ENCODE measurements at regions not wholly inside any gene's neighbourhood (a gene's known extent, or its start where the extent isn't known, plus 50 kb on each side); places are given as distances from the start of the nearest gene placed in this dataset.

DNA sequence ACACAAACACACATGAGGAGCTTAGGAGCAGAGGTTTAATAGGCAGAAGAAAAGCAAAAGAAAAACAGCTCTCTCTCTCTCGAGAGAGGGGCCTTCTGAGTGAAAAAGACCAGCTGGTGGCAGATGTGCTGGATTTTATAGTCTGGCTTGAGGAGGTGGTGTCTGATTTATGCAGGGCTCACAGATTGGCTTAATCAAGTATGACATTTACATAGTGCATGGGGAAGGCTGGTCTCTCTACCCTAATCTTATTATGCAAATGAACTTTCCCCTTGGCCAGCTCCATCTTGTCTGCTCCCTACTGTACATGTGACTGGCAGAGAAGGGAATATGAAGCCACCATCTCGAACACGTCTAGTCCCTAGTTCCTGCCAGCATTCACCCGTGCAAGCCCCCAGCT, 219.5 kb upstream of the ZNF804B start:
- no peak overlapping the region for H3K4me3 Mint-ChIP-seq
- no peaks in the 10 kb centered on the region for H3K27me3 Mint-ChIP-seq
- H3K9me3 Mint-ChIP-seq = peaks cover 2% of the 10 kb centered on the region
- H3K27ac Mint-ChIP-seq (ENCODE audit: low read depth) = no peak overlapping the region
- DNase-seq (ENCODE audit: low spot score in 2 of 2) = no peak
- peaks cover 1% of the 10 kb centered on the region for H3K36me3 Mint-ChIP-seq (ENCODE audit: insufficient read depth)
- no peaks in the 10 kb centered on the region for H3K4me1 Mint-ChIP-seq
- no peak for ATAC-seq (replicated peaks; ENCODE audit: extremely low read depth, poor library complexity, severe bottlenecking)

DNA sequence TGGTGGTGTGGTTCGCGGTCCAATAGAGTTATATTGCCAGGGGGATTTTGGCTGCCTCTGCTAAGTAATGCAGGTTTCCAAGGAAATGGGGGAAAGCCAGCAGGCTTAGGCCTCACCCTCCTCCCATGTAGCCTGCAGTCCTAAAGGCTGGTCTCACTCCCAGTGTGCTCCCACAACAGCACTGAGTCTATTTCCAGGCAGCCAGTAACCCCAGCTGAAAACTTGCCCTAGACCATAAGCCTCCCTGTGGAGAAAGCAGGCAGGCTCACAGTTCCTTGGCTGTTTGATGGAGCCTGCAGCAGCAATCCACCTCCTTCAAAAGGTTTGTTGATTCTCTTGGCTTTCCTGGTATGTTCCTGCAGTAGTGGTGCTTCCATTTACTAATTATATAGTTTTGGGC, 220.0 kb upstream of the ZNF804B start:
- Mint-ChIP-seq H3K9me3 (no peaks in the 10 kb centered on the region), H3K27ac (ENCODE audit: low read depth) (no peak overlapping the region), H3K4me1 (no peaks in the 10 kb centered on the region), H3K36me3 (ENCODE audit: insufficient read depth) (peaks cover 1% of the 10 kb centered on the region), H3K27me3 (no peaks in the 10 kb centered on the region), H3K4me3 (no peak overlapping the region)
- ATAC-seq (replicated peaks; ENCODE audit: extremely low read depth, poor library complexity, severe bottlenecking) (no peak), DNase-seq (ENCODE audit: low spot score in 2 of 2) (no peak)

GRCh38 chr7:88523645-88524044, 217.0 kb upstream of the STEAP4 start:
- Mint-ChIP-seq H3K4me1 (no peaks in the 10 kb centered on the region), H3K4me3 (no peak overlapping the region), H3K27ac (ENCODE audit: low read depth) (no peak overlapping the region), H3K27me3 (no peaks in the 10 kb centered on the region), H3K9me3 (peaks cover 6% of the 10 kb centered on the region), H3K36me3 (ENCODE audit: insufficient read depth) (no peaks in the 10 kb centered on the region)
- DNase-seq (ENCODE audit: low spot score in 2 of 2) (no peak), ATAC-seq (replicated peaks; ENCODE audit: extremely low read depth, poor library complexity, severe bottlenecking) (no peak)

DNA sequence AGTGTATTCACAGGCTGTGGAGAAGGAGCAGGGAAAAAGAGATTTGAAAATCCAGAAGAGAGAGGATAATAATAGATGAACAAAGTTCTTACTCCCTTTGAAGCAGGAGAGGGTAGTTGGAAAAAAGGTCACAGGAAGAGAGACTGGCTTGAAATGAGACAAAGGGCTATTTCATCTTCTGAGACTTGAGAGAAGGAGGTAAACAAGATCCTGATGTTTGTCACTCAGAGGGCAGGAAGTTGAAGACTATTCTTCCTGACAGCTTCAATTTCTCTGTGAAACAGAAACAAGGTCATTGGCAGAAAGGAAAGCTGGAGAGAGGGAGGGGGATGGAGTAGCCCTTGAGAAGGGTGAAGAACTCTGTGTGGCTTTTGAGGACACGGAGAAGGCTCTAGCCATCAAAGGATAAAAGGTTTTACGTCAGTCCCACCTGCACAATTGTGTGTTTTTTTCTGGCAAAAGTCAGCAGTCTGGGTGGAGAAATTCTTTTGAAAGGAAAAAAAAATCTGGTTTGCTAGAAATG, 216.1 kb upstream of the STEAP4 start:
- DNase-seq (ENCODE audit: low spot score in 2 of 2) = no peak
- H3K9me3 Mint-ChIP-seq = peaks cover 6% of the 10 kb centered on the region
- H3K36me3 Mint-ChIP-seq (ENCODE audit: insufficient read depth) = no peaks in the 10 kb centered on the region
- H3K27me3 Mint-ChIP-seq = no peaks in the 10 kb centered on the region
- no peak overlapping the region for H3K27ac Mint-ChIP-seq (ENCODE audit: low read depth)
- no peaks in the 10 kb centered on the region for H3K4me1 Mint-ChIP-seq
- ATAC-seq (replicated peaks; ENCODE audit: extremely low read depth, poor library complexity, severe bottlenecking) = no peak
- no peak overlapping the region for H3K4me3 Mint-ChIP-seq

- DNase-seq (ENCODE audit: low spot score in 2 of 2) (no peak), ATAC-seq (replicated peaks; ENCODE audit: extremely low read depth, poor library complexity, severe bottlenecking) (no peak)
- no peak overlapping the region for H3K4me3 Mint-ChIP-seq
- no peaks in the 10 kb centered on the region for H3K4me1 Mint-ChIP-seq
- no peaks in the 10 kb centered on the region for H3K36me3 Mint-ChIP-seq (ENCODE audit: insufficient read depth)
- H3K27ac Mint-ChIP-seq (ENCODE audit: low read depth) = no peak overlapping the region
- peaks cover 14% of the 10 kb centered on the region for H3K9me3 Mint-ChIP-seq
- H3K27me3 Mint-ChIP-seq = no peaks in the 10 kb centered on the region
Measured at GRCh38 chr7:88516429-88516828, 209.7 kb upstream of the STEAP4 start.

DNA sequence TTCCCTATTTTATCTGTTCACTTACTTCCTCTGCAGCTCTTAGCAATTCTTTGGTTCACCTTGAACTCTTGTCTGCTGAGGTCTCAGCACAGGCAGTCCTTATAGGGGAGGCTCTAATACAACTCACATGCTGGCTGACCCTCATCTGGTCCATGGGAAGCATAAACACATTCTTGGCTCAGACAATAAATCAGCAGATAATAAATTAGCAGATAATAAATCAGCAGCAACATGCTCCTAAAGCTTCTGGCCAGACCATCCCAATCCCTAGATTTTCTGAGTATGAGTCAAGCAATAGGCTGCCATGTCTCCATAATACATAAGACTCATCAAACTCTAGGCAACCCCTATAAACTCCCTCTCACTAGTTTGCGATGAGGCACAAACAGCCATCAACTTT, 208.6 kb upstream of the STEAP4 start:
- ATAC-seq (replicated peaks; ENCODE audit: extremely low read depth, poor library complexity, severe bottlenecking) = no peak

DNA sequence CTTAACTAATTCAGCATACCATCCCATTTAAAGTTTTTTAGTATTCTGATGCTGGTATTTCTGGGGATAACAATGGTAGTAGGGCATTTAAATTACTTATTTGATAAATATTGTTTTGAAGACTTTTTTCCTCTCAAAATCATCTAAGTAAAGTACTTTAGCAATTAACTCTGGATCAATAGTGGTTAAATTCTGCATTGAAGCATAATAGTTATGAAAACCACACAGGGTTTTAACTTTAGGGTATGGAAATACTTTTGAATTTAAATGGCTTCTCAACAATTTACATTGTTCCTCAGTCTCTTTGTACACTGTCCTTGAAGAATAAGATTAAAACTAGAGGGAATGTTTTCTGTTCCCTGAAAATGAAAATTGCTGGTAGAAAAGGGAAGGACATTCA, 202.6 kb upstream of the STEAP4 start:
- Mint-ChIP-seq H3K4me1 (no peaks in the 10 kb centered on the region), H3K27ac (ENCODE audit: low read depth) (no peak overlapping the region), H3K36me3 (ENCODE audit: insufficient read depth) (no peaks in the 10 kb centered on the region), H3K4me3 (no peak overlapping the region), H3K9me3 (peaks cover 14% of the 10 kb centered on the region), H3K27me3 (no peaks in the 10 kb centered on the region)
- ATAC-seq (replicated peaks; ENCODE audit: extremely low read depth, poor library complexity, severe bottlenecking) (no peak), DNase-seq (ENCODE audit: low spot score in 2 of 2) (no peak)

More for the DNA sequence above, 208.6 kb upstream of the STEAP4 start:
- Mint-ChIP-seq H3K4me3 (no peak overlapping the region), H3K4me1 (no peaks in the 10 kb centered on the region), H3K27ac (ENCODE audit: low read depth) (no peak overlapping the region), H3K27me3 (no peaks in the 10 kb centered on the region), H3K9me3 (peaks cover 14% of the 10 kb centered on the region), H3K36me3 (ENCODE audit: insufficient read depth) (no peaks in the 10 kb centered on the region)
- no peak for DNase-seq (ENCODE audit: low spot score in 2 of 2)

DNA sequence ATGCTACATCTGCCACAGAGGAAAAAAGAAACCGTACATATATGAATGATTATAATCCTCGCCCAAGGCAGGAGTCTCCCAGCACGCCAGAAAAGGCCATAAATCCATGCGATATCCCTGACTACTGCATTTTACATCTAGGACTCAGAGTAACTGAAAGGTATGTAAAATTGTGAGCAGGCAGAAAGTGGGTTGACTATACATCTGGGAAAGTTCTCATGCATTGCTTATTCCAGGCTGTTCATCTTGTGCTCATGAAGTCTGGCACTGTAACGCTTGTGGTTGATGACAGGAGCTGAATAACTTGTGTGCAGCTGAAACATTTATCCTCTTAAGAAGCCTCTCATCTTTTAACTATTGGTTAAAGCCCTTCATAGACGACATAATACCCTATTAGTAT, 193.4 kb upstream of the STEAP4 start:
- no peak overlapping the region for H3K27ac Mint-ChIP-seq (ENCODE audit: low read depth)
- no peaks in the 10 kb centered on the region for H3K27me3 Mint-ChIP-seq
- no peaks in the 10 kb centered on the region for H3K36me3 Mint-ChIP-seq (ENCODE audit: insufficient read depth)
- no peak for ATAC-seq (replicated peaks; ENCODE audit: extremely low read depth, poor library complexity, severe bottlenecking)
- no peak for DNase-seq (ENCODE audit: low spot score in 2 of 2)
- H3K4me1 Mint-ChIP-seq = no peaks in the 10 kb centered on the region
- H3K9me3 Mint-ChIP-seq = peaks cover 8% of the 10 kb centered on the region
- H3K4me3 Mint-ChIP-seq = no peak overlapping the region

DNA sequence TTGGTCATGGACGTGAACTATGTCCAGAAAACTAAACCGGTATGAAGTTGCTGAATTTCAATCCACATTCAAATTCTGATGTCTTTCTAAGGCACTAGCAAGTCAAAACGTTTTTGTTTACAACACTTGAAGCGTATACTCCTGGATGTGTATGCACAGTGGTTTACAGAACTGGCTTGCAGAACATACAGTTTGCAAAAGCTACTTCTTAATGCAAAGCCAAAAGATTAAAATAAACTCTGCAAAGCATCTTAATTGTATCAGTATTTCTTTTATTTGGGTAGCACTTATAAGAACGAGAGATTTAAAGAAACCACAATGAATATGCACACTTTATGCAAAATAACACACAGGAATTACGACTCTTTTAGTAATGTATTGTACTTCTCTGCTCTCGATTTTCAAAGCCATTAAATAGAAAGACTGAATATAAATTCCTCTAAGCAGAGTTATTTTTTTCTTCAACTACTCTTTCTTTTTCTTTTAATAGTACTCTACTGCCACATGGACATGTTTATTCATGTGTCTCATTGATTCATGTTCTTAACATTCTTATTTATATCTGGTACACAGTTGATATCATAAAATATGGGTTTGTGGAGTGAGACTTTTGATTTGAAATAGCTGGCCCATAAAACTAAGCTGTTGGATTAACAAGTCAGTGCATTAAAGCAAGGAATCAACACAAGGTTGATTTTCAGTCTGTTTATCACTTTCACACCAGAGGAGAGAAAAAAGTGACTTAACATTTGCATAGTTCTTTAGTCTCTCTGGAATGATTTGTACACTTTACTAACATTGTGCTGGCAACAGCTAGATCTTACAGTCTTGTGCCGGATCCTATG, 189.4 kb upstream of the STEAP4 start:
- DNase-seq (ENCODE audit: low spot score in 2 of 2) = no peak
- ATAC-seq (replicated peaks; ENCODE audit: extremely low read depth, poor library complexity, severe bottlenecking) = no peak
- Mint-ChIP-seq H3K36me3 (ENCODE audit: insufficient read depth) (no peaks in the 10 kb centered on the region), H3K27me3 (no peaks in the 10 kb centered on the region), H3K4me1 (no peaks in the 10 kb centered on the region), H3K27ac (ENCODE audit: low read depth) (no peak overlapping the region), H3K4me3 (no peak overlapping the region), H3K9me3 (peaks cover 8% of the 10 kb centered on the region)

GRCh38 chr7:88492153-88492552, 185.5 kb upstream of the STEAP4 start:
- Mint-ChIP-seq H3K27me3 (no peaks in the 10 kb centered on the region), H3K4me3 (no peak overlapping the region), H3K36me3 (ENCODE audit: insufficient read depth) (no peaks in the 10 kb centered on the region), H3K9me3 (peaks cover 15% of the 10 kb centered on the region), H3K4me1 (no peaks in the 10 kb centered on the region), H3K27ac (ENCODE audit: low read depth) (no peak overlapping the region)
- ATAC-seq (replicated peaks; ENCODE audit: extremely low read depth, poor library complexity, severe bottlenecking) (no peak), DNase-seq (ENCODE audit: low spot score in 2 of 2) (no peak)

DNA sequence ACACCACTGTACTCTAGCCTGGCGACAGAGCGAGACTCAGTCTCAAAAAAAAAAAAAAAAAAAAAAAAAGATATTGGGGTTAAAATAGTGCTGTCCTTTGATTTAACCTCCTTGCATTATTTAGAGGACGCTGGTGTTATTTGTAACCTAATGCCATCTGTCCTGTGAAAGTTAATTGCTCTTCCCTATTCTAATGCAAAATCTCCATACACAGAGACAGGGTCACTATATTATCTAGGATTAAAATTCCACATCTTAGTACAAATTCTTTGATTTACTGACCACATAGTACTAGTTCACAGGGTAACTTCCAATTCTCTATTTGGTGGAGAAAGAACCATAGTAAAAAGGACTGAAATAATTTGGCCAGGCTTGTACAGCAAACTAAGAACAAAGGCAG, 184.2 kb upstream of the STEAP4 start:
- peaks cover 15% of the 10 kb centered on the region for H3K9me3 Mint-ChIP-seq
- no peak overlapping the region for H3K4me3 Mint-ChIP-seq
- no peak for DNase-seq (ENCODE audit: low spot score in 2 of 2)
- no peak for ATAC-seq (replicated peaks; ENCODE audit: extremely low read depth, poor library complexity, severe bottlenecking)
- no peaks in the 10 kb centered on the region for H3K36me3 Mint-ChIP-seq (ENCODE audit: insufficient read depth)
- H3K27me3 Mint-ChIP-seq = no peaks in the 10 kb centered on the region
- no peaks in the 10 kb centered on the region for H3K4me1 Mint-ChIP-seq
- no peak overlapping the region for H3K27ac Mint-ChIP-seq (ENCODE audit: low read depth)

DNA sequence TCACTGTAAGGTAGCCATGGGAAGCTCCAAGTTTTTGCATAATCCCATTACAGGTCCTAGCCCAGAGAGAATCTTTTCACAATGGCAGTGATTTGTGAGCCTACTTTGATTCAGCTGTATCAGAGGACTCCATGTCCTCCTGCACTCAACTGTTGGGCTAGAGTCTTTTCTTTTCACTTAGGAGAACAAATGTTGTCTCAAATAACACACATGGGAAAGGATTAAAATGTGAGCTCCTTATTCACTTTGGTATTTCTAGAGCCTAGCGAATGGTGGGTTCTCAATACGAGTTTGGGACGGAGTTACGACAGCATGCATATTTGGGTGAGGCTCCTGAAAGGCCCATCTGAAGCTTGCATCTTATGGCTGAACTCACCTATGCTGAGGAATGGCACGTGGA, 183.5 kb upstream of the STEAP4 start:
- no peaks in the 10 kb centered on the region for H3K36me3 Mint-ChIP-seq (ENCODE audit: insufficient read depth)
- no peaks in the 10 kb centered on the region for H3K27me3 Mint-ChIP-seq
- no peak for DNase-seq (ENCODE audit: low spot score in 2 of 2)
- H3K27ac Mint-ChIP-seq (ENCODE audit: low read depth) = no peak overlapping the region
- H3K4me3 Mint-ChIP-seq = no peak overlapping the region
- no peaks in the 10 kb centered on the region for H3K4me1 Mint-ChIP-seq
- H3K9me3 Mint-ChIP-seq = peaks cover 15% of the 10 kb centered on the region
- no peak for ATAC-seq (replicated peaks; ENCODE audit: extremely low read depth, poor library complexity, severe bottlenecking)

DNA sequence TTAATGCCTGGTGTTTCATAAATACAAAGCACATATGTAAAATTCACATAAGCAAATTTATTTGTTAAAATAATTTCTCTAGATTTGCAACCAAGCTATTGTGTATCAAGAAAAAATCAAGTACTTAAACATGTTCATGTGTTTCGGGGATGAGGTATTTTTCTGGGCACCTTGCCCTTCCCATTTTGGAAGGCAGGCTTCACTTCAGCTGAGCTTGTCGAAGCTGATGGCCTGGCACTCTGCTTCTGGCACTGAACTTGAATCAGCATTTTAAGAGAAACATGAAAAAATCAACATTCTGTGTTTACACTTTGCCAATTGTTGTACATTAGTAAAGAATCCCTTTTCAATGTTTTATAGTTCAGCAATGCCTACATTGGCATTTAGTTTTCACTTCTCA, 179.1 kb upstream of the STEAP4 start:
- H3K4me3 Mint-ChIP-seq = no peak overlapping the region
- no peaks in the 10 kb centered on the region for H3K36me3 Mint-ChIP-seq (ENCODE audit: insufficient read depth)
- H3K9me3 Mint-ChIP-seq = peaks cover 15% of the 10 kb centered on the region
- no peaks in the 10 kb centered on the region for H3K4me1 Mint-ChIP-seq
- no peak overlapping the region for H3K27ac Mint-ChIP-seq (ENCODE audit: low read depth)
- DNase-seq (ENCODE audit: low spot score in 2 of 2) (no peak), ATAC-seq (replicated peaks; ENCODE audit: extremely low read depth, poor library complexity, severe bottlenecking) (no peak)
- H3K27me3 Mint-ChIP-seq = no peaks in the 10 kb centered on the region
